Neural progenitor cell (in vitro differentiated cells): ENCODE measurements at regions not wholly inside any gene's neighbourhood (a gene's known extent, or its start where the extent isn't known, plus 50 kb on each side); places are given as distances from the start of the nearest gene placed in this dataset.

Source experiments
- EZH2 ChIP-seq: fragments of 200-600 bp; sonication (generic); IDR thresholded peaks from 2 replicates; pipeline ENCODE4 v1.6.1; 2017; ENCODE audit warnings: antibody characterized with exemption, mild to moderate bottlenecking, moderate library complexity
- TF ChIP-seq, protein P1 (sequence below): fragments of 200-600 bp; sonication (generic); IDR thresholded peaks from 2 replicates; pipeline ENCODE4 v1.5.1; 2017; ENCODE audit warnings: antibody characterized with exemption, mild to moderate bottlenecking

GRCh38 chrX:109818976-109819375, 85.9 kb upstream of the ACSL4 start:
- no peak for TF ChIP-seq EZH2
- TF ChIP-seq, protein P1, sequence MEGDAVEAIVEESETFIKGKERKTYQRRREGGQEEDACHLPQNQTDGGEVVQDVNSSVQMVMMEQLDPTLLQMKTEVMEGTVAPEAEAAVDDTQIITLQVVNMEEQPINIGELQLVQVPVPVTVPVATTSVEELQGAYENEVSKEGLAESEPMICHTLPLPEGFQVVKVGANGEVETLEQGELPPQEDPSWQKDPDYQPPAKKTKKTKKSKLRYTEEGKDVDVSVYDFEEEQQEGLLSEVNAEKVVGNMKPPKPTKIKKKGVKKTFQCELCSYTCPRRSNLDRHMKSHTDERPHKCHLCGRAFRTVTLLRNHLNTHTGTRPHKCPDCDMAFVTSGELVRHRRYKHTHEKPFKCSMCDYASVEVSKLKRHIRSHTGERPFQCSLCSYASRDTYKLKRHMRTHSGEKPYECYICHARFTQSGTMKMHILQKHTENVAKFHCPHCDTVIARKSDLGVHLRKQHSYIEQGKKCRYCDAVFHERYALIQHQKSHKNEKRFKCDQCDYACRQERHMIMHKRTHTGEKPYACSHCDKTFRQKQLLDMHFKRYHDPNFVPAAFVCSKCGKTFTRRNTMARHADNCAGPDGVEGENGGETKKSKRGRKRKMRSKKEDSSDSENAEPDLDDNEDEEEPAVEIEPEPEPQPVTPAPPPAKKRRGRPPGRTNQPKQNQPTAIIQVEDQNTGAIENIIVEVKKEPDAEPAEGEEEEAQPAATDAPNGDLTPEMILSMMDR: no peak
